CD4-positive, alpha-beta T cell treated with Interleukin-4 for 1 hour (primary cell): ENCODE measurements at regions not wholly inside any gene's neighbourhood (a gene's known extent, or its start where the extent isn't known, plus 50 kb on each side); places are given as distances from the start of the nearest gene placed in this dataset.

Experiments
- DNase-seq, 2 donors: peaks; one replicate each; pipeline ENCODE4 v3.0.0-alpha.2; 2020 to 2022

- DNase-seq = no peak
Measured at GRCh38 chr2:41873102-41874031, 174.5 kb upstream of the PKDCC start.

- DNase-seq = no peak
Measured at GRCh38 chr2:41877114-41877678, 170.6 kb upstream of the PKDCC start.

GRCh38 chr2:41878056-41878455, 169.8 kb upstream of the PKDCC start:
- no peak for DNase-seq

- DNase-seq = no peak
Measured at GRCh38 chr2:41878716-41879234, 169.0 kb upstream of the PKDCC start.

- no peak for DNase-seq
Measured at GRCh38 chr2:41879235-41879916, 168.4 kb upstream of the PKDCC start.

GRCh38 chr2:41880561-41881243, 167.1 kb upstream of the PKDCC start:
- DNase-seq = no peak

GRCh38 chr2:41881249-41881648, 166.6 kb upstream of the PKDCC start:
- DNase-seq = no peak

GRCh38 chr2:41884718-41885117, 163.1 kb upstream of the PKDCC start:
- no peak for DNase-seq

- no peak for DNase-seq
Measured at GRCh38 chr2:41886145-41886664, 161.6 kb upstream of the PKDCC start.

GRCh38 chr2:41886757-41887156, 161.1 kb upstream of the PKDCC start:
- no peak for DNase-seq

GRCh38 chr2:41890341-41890740, 157.5 kb upstream of the PKDCC start:
- no peak for DNase-seq

- DNase-seq = no peak
Measured at GRCh38 chr2:41892476-41892875, 155.3 kb upstream of the PKDCC start.

- no peak for DNase-seq
Measured at GRCh38 chr2:41894563-41895333, 153.1 kb upstream of the PKDCC start.

- DNase-seq = no peak
Measured at GRCh38 chr2:41895334-41895664, 152.5 kb upstream of the PKDCC start.

GRCh38 chr2:41896186-41896846, 151.5 kb upstream of the PKDCC start:
- DNase-seq = peak; percentile 30 to 51

- no peak for DNase-seq
Measured at GRCh38 chr2:41899189-41899588, 148.6 kb upstream of the PKDCC start.

- no peak for DNase-seq
Measured at GRCh38 chr2:41900101-41900577, 147.7 kb upstream of the PKDCC start.

- no peak for DNase-seq
Measured at GRCh38 chr2:41902897-41903296, 144.9 kb upstream of the PKDCC start.

- DNase-seq = no peak
Measured at GRCh38 chr2:41903474-41904135, 144.2 kb upstream of the PKDCC start.

- DNase-seq = no peak
Measured at GRCh38 chr2:41904459-41904858, 143.4 kb upstream of the PKDCC start.
